ENCODE measurements at regions not wholly inside any gene's neighbourhood (a gene's known extent, or its start where the extent isn't known, plus 50 kb on each side); places are given as distances from the start of the nearest gene placed in this dataset.

DNA sequence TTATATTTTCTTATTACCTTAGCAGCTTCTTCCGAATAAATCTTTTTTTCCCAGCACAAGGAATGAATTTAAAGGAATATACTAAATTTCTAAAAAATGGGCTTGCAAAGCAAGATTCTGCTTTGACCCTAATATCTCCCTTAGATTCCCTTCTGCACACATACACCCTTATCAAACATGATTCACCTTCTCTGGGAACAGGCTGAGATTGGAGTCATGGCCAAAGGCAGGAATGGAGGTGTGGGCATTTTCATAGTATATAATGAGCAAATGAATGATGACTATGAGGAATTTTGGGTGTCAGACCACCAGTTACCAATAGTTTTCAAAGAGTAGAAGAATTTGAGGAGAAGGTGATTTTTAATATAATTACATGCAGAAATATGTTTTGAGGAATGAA, 231.3 kb upstream of the CDH11 start:
- TF ChIP-seq, protein P1, sequence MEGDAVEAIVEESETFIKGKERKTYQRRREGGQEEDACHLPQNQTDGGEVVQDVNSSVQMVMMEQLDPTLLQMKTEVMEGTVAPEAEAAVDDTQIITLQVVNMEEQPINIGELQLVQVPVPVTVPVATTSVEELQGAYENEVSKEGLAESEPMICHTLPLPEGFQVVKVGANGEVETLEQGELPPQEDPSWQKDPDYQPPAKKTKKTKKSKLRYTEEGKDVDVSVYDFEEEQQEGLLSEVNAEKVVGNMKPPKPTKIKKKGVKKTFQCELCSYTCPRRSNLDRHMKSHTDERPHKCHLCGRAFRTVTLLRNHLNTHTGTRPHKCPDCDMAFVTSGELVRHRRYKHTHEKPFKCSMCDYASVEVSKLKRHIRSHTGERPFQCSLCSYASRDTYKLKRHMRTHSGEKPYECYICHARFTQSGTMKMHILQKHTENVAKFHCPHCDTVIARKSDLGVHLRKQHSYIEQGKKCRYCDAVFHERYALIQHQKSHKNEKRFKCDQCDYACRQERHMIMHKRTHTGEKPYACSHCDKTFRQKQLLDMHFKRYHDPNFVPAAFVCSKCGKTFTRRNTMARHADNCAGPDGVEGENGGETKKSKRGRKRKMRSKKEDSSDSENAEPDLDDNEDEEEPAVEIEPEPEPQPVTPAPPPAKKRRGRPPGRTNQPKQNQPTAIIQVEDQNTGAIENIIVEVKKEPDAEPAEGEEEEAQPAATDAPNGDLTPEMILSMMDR (conservative IDR thresholded peaks at IDR 0.05 in 1 of 2, IDR thresholded peaks at IDR 0.05 in 1 of 2; ENCODE audit: extremely low read depth in 1 of 2, insufficient read depth in 1 of 2, low read depth in 1 of 2, low read length in 2 of 2) = no peak
- TF ChIP-seq EZH2 (IDR thresholded peaks at IDR 0.05; ENCODE audit: borderline replicate concordance, low read length) = no peak
